Ammon's horn (tissue), 1 donor: ENCODE measurements at regions not wholly inside any gene's neighbourhood (a gene's known extent, or its start where the extent isn't known, plus 50 kb on each side); places are given as distances from the start of the nearest gene placed in this dataset.
"Not testable (repeated sequence)": the region's sequence is repeated elsewhere in the genome, so short reads cannot be mapped to it uniquely, and the experiment has no call there.

ENCODE experiments used
- DNase-seq: peaks from one replicate; pipeline ENCODE4 v3.0.0-alpha.2; 2016; ENCODE audit warnings: low spot score

DNA sequence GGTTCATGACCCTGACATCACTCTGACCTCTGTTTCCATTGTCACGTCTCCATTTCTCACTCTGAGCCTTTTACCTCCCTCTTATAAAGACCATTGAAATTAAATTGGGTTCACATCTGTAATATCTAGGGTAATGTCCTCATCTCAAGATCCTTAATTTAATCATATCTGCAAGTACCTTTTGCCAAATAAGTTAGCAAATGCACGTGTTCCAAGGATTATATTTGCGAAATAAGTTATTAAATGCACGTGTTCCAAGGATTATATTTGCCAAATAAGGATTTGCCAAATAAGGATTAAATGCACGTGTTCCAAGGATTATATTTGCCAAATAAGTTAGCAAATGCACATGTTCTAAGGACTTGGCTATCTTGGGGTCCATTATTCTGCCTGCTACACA is 938.0 kb downstream of the NLGN4X start:
- no peak for DNase-seq

DNA sequence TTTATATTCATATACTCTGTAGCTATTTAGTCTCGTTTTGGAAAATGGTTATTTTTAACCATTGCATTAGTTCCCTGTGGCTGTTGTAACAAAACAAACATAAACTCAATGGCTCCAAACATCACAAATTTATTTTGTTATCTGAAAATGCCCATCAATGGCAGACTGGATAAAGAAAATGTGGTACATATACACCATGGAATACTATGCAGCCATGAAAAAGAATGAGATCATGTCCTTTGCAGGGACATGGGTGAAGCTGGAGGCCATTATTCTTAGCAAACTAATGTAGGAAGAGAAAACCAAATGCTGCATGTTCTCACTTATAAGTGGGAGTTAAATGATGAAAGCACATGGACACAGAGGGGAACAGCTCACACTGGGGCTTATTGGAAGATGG is 938.7 kb downstream of the NLGN4X start:
- not testable (repeated sequence) for DNase-seq

DNA sequence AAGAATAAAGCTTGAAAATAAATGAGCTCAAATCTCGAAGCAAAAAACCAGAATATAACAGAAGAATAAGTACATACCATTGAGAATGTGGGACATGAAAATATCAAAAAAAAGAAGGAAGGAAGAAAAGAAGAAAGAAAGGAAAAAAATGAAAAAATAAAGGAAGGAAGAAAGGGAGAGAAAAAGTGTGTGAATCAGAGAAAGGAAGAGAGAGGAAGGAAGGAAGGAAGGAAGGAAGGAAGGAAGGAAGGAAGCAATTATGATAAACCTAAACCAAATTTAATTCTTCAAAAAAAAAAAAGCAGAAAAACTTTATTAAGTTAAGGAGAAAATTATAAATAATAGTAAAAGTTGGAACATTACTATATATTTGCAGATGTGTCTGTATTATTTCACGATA is 949.8 kb downstream of the NLGN4X start:
- DNase-seq = no peak

DNA sequence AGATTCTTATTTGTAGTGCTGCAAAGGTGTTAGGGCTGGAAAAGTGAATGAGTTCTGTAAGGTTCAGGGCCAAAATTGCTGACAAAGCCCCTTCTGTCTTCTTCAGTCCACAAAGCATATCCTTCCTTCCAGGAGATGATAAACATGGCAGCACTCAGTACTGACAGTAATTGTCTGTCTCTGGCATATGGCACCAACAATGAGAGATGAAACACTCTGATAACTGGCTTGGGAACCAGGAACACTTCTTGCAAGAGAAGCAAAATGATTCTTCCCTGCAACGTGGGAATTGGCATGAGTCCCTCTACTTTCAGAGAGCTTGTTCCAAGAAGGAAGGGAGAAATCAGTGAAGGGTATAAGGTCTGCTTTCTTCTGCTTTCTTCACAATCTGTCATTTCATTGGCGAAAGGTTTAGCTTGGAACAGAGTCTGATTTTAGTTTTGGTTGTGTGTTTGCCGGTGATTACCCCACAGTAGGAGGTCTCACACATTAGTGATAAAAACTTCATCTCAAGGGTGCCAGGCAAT is 963.3 kb downstream of the NLGN4X start:
- DNase-seq = no peak

DNA sequence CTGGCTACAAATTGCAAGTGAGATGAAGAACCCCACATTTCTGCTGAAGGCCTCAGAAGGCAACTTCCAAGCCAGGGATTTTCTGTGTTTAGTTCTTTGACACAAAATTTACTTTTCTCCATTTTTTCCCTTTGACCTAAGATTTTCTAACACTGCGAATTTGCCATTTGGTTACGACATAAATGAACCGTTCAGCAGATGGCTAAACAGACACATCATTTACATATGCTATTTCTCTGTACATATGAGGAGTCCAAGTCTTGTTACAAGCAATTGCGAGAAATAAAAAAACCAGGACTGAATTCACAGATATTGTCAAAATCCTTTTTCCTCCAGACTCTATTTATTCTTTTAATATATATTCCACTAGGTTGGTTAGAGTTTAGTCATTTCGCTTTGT is 978.6 kb downstream of the NLGN4X start:
- no peak for DNase-seq

DNA sequence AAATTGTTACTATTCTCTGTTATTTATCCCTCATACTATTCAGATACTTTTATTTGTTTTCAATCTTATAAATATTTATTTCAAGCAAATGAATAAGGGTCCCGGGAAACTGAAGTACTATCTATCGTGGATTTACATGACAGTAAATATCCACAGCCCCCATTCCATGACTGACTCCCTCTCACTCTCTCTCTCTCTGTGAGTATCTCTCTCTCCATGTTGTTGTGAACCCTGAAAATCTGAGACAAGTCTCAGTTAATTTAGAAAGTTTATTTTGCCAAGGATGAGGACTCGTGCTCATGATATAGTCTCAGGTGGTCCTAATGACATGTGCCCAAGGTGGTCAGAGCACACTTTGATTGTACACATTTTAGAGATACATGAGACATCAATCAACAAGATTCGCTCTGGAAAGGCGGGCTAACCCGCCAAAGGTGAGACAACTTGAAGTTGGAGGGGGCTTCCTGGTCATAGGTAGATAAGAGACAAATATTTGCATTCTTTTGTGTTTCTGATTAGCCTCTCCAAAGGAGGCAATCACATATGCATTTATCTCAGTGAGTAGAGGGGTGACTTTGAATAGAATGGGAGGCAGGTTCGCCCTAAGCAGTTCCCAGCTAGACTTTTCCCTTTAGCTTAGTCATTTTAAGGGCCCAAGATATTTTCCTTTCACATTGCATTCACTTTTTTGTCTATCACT is 986.4 kb downstream of the NLGN4X start:
- no peak for DNase-seq

DNA sequence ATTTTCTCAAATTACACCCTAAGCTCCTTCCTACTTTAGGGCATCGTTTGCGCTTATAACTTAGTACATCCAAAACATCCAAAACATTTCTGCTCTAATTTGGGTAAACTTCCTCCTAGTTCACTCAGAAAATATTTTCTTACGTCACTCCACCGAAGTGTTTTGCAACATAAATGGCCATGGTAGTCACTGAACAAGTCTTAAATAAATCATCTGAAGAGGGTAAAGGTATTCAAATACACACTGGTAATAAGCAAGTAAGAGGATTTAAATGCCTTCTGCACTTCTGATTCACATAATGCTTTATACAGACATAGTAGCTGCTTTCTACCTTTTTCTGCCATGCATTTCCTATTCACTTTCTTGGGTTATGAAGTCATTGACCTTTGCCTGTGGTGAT is 991.9 kb downstream of the NLGN4X start:
- no peak for DNase-seq

DNA sequence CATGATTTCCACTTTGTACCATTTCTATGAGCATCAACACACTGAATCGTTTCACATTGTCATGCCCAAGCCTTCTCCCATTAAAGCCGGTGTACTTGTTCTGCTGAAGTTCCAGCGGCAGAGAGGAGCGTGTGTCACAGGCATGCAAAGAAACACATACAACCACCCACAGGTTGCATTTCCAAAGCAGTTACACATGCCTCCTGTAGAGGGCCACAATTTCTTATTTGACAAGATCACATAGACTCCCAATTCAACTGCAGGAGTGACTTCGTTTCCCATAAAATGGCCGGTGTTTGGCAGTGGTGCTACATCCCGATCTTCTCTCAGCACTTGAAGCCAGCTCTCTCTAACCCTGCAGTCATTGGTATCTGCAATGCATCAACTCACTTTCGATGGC is 992.6 kb downstream of the NLGN4X start:
- DNase-seq = peak; percentile 1

DNA sequence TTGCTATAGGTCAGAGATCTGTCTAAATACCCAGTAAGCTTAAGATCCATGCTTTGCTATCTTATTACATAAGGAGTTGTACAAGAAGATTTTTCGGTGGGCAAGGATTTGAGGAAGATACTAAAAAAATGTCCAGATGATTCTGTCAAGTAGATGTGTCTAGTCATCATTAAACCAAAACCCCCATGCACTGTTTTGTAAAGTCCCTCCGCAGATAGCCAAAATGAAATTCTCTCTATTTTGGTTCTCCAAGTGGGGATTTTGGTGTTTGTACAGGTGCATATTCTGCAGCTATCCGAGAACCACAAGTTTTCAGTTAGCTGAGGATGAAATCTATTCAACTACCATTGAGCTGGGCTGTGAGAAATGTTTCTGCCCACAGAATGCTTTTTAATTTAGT is 994.8 kb downstream of the NLGN4X start:
- DNase-seq = no peak

DNA sequence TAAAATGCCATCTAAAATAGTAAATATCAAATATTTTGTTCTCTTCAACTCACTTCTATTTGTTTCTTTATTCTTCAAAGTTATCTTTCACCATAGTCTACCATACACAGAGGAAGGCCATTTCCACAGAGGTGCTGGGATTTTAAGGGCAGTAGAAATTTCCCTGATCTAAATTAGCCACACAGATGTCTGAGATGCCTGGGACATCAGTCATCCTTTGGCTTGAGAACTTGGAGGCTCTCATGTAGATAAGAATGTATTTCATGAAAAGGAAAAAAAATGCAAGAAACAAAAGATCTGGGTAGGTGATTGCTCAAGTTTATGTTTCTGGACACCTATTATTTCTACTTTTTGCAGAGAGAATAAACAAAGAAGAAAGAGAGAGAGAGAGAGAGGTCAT is 1008.2 kb downstream of the NLGN4X start:
- no peak for DNase-seq

DNA sequence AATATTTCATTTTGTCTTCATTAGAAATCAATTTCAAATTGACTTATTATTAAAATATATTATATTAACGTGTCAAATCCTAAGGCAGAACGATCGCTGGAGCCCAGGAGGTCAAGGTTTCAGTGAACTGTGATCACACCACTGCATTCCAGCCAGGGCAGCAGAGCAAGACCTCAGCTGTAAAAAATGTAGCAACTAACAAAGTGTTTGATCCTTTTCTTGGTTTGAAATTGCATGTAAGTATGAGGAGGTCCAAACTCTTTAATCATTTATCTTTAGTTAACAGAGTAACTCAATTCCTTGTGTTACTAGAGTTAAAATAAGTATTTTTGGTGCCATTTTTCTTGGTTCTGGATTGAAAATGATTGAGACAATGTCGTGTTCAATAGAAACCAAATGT is 1033.9 kb downstream of the NLGN4X start:
- no peak for DNase-seq

DNA sequence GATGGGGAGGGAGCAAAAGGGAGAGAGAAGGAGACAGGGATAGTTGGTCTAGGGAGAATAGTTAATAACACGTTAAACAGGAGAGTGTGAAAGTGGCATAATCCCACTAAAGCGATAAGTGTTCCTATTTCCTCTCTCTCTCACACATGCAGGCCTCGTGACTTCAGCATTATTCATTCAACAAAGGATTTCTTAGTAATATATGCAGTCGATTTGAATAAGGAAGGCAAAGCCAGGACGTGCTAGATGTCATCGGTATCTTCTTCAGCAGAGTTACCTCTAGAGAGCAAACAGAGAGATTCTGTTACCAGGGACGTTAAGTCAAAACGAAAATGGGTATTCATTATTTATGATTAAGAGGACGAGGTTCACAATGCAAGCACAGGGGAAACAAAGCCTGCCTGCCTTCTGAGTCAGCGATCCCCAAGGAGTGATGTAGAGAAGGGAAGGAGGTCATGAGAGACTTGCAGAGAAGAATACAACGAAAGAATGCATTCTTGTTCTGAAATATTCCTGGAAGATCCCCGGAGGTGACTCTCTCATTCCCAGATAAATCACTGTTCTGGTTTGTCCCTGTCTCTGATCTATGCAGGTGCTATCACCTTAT is 1048.4 kb downstream of the NLGN4X start:
- DNase-seq = no peak

DNA sequence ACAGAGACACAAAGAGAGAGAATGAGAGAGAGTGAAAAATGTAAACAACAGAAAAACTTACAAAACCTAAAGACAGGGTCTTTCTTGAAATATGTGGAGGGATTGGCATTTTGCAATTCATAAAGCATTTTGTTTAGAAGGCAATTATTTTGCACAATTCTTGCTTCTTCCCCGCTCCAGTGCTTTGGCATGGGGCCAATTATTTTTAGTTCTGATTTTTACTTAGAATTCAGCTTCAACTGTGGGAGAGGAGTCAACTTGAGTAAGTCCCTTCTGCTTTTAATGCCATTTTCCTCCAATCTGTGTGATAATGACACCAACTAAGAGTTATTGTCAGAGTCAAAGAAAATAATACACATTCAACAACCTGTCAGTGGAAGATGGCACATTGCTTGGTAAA is 1051.9 kb downstream of the NLGN4X start:
- no peak for DNase-seq

DNA sequence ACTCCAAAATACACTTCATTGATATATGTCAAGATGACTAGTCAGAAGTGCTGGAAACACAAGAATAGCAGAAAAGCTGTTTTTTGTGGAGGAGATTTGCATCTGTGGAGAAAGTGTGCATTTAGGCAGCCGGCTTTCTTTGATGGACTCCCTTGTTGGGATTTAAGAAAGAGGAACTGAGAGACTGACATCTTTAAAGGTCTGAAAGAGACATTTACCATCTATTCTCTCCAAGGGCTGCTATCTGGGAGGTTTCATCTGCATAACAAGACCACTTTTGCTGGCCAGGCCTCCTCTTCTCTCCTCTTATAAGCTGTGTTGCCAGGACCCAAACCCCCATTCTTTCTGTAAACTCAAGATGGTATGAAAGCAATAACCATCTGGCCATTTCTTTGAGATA is 1065.0 kb downstream of the NLGN4X start:
- DNase-seq = no peak

DNA sequence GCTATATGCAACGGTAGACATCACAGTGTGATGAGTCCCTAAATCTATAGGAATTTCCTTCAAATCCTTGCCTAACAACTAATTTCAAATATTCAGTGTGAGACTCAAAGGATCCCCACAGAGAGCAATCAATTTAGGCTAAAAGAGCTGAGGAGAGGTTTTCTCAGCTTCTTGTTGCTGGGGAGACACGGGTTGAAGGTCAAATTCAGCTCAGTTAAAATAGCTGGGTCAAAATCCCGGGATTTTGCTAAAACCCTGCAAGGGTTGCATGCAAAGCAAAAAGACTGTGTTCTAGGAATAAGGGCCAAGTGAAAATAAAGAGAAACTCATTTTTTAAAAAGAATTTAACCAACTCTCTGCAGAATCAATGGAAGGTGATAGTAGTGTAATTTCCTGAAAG is 1073.4 kb downstream of the NLGN4X start:
- DNase-seq = no peak

DNA sequence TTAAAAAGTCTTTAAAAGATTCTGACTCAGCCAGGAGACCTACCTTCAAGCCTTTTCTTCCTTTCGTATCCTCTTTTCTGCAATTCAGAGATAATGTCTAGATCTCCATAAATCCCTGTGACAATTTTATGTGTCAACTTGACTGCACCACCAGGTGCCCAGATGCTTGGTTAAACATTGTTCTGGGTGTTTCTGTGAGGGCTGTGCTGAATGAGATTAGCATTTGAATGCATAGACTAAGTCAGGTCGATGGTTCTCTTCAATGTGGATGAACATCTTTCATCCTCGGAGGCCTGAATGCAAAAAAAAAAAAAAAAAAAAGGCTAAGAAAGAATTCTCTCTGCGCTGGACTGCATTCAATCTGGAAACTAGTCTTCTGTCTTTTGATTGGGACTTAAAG is 1082.7 kb downstream of the NLGN4X start:
- no peak for DNase-seq

DNA sequence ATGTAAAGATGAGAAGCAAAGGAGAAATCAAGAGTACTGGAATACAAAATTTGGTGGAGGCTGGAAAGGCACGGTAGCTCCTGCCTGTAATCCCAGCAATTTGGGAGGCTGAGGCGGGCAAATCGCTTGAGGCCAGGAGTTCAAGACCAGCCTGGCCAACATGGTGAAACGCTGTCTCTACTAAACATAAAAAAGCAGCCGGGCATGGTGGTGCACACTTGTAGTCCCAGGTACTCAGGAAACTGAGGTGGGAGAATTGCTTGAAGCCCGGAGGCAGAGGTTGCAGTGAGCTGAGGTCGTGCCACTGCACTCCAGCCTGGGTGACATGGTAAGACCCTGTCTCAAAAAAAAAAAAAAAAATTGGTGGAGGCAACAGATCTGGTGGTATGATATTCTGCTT is 1086.0 kb downstream of the NLGN4X start:
- no peak for DNase-seq

DNA sequence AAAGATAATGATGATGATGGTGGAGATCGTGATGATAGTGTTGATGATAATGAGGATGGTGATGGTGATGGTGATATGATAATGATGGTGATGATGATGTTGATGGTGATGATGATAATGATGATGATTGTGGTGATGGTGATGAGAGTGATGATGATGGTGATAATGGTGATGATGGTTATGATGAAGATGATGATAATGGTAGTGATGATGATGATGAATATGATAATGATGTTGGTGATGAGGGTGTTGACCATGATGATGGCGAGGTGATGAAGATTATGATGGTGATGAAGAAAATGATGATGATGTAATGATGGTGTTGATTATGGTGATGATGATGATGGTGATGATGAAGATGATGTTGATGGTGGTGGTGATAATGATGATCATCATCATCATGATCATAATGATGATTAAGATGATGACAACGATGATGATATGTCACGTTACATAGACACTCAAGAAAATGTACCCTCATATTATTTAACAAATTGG is 1106.4 kb downstream of the NLGN4X start:
- no peak for DNase-seq

DNA sequence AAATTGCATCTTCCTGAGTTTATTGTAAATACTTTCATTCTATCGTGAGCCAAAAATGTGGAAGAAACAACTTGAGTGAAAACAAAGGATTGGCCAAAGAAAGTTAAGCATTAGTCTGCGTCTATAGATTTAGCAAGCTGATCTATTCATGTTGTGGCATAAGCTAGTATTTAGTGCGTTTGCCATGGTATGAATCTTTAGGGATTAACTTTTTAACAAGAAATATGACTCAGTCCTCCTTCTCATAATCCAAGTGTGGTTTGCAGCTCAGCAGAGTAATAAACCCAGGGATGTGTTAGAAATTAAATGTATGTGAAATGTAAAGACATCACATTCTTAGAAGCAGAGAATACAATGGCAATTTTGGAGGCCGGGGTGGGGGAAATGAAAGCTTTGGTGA is 1110.9 kb downstream of the NLGN4X start:
- DNase-seq = no peak

DNA sequence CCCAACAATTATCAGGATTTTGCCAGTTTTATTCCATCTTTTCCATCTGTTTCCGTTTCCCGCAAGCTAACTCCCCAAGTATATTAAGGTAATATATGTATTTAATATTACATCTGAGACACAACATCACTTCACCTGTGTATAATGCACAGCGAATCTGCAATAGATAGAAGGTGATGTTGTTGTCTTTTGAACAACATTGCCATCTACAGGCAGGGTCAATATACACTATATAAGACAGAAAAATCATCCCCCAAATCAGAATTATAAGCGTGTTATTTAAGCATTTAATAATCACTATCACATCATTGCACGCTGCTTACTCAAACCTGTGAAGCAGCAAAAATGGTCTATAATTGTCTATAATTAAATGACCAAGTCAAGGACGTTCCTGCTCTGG is 1115.5 kb downstream of the NLGN4X start:
- DNase-seq = peak; percentile 13

DNA sequence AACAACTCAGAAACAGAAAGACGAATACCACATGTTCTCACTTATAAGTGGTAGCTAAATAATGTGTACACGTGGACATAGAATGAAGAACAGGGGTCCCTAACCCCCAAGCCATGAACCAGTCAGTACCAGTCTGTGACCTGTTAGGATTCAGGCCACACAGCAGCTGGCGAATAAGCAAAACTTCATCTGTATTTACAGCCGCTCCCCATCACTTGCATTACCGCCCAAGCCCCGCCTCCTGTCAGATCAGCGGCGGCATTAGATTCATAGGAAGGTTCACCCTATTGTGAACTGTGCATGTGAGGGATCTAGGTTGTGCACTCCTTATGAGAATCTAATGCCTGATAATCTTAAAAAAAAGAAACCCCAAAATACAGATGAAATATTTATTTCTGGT is 1128.7 kb downstream of the NLGN4X start:
- no peak for DNase-seq

DNA sequence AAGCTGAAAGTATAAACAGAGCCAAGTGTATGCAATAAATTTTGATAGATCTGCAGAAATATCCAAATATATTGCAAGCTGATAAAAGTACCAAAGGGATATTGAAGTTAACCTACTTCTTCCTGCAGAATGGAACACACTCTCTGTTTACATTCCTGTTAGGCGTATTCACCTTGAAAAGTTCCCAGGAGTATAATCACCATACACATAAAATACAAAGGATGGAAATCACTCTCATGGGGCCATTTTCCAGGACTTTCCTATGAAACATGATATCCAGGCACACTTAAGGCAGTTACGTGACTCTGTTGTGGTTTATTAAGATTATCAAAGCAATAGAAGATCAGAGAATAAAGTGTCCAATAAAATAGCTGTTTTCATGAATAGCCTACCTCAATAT is 1142.3 kb downstream of the NLGN4X start:
- DNase-seq = no peak

DNA sequence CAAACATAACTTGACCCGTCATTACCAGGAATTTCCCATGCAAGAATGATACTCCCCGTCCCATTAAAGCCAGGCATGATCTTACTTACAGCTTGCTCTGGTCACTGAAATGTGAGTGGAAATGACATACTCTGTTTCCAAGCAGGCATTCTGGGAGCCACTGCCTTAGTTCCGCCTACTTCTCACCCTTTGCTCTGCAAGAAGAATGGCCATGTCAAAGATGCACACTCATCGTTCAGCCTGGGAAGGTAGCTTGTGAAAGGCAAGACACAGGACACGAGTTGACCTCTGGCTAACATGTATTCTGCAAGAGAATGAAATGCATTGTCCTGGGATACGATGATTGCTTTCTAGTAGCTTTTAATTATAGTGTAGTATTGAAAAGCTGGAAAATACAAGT is 1144.4 kb downstream of the NLGN4X start:
- no peak for DNase-seq

DNA sequence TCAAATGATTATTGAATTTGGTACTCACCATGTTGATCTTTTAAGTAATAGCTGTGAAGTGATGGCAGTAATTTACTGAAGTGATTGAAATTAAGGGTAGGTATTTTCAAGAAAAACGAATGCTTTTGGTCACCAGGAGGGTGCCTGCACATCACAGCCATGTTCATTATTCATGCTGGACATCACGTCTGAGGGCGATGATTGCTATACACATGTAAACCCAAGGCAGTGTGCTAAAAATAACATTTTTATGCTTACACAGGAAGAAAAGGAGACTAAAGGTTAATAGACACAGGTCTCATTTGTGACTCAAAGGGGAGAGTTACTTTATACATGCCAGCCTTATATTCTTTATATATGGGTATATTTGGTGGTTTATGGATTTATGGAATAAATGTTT is 1146.0 kb downstream of the NLGN4X start:
- DNase-seq = no peak
